Peyer's patch (tissue), 4 donors: ENCODE measurements at regions not wholly inside any gene's neighbourhood (a gene's known extent, or its start where the extent isn't known, plus 50 kb on each side); places are given as distances from the start of the nearest gene placed in this dataset.

Source experiments
- DNase-seq, 3 donors: peaks; one replicate each; pipeline ENCODE4 v3.0.0-alpha.2; 2017 to 2019
- H3K27ac ChIP-seq, 4 donors: fragments of 200-600 bp; sonication (generic); one replicate each; pipeline ENCODE4 v1.5.1; 2016 to 2019
- H3K27me3 ChIP-seq, 2 donors: fragments of 200-600 bp; sonication (generic); one replicate each; pipeline ENCODE4 v1.5.1; 2019
- H3K36me3 ChIP-seq, 3 donors: fragments of 200-600 bp; sonication (generic); one replicate each; pipeline ENCODE4 v1.5.1; 2016 to 2019
- H3K4me1 ChIP-seq, 4 donors: fragments of 200-600 bp; sonication (generic); one replicate each; pipeline ENCODE4 v1.5.1; 2016 to 2019
- H3K4me3 ChIP-seq, 4 donors: fragments of 200-600 bp; sonication (generic); 1 replicate in 3 of 4; 2 replicates in 1 of 4; pipeline ENCODE4 v1.5.1; 2016 to 2019; ENCODE audit warnings: mild to moderate bottlenecking in 1 of 4
- H3K9me3 ChIP-seq, 4 donors: fragments of 200-600 bp; sonication (generic); one replicate each; pipeline ENCODE4 v1.5.1; 2016 to 2019; ENCODE audit warnings: mild to moderate bottlenecking in 1 of 4
- POLR2A ChIP-seq, 2 donors: fragments of 450-650 bp; IDR thresholded peaks; one replicate each; pipeline ENCODE4 v1.5.1; 2017; ENCODE audit warnings: antibody characterized with exemption in 2 of 2, mild to moderate bottlenecking in 2 of 2, moderate library complexity in 2 of 2
- TF ChIP-seq, protein P1 (sequence below), 6 experiments: fragments of 450-650 bp in 4 of 6; fragments of 200-600 bp in 2 of 6; sonication (generic) in 1 of 6; IDR thresholded peaks; one replicate each; pipeline ENCODE4 v1.5.1; 2017 to 2019; ENCODE audit warnings: antibody characterized with exemption in 6 of 6, mild to moderate bottlenecking in 3 of 6, moderate library complexity in 1 of 6

DNA sequence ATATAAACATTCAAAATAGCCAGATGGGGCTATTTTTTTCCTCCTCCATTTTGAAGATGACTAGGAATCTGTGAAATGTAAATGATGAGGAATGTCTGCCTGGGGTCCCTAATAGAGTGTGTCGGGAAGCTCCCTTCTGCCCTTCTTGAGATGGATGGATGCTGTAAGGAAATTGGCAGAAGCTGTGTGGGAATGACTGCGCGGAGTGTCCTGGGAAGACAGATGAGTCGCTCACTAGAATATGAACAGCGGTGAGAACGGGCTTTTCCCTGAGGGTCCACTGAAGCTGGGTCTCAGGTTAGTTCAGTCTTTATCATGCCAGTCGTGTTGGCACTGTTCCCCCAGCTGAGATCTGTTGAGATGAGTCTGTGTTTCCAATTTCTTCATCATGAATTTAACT is 75.1 kb upstream of the PLPP4 start:
- Histone ChIP-seq H3K4me3 (no peak overlapping the region), H3K27ac (no peak overlapping the region), H3K9me3 (no peaks in the 10 kb centered on the region), H3K27me3 (no peaks in the 10 kb centered on the region), H3K36me3 (no peaks in the 10 kb centered on the region), H3K4me1 (no peaks in the 10 kb centered on the region)
- TF ChIP-seq, protein P1, sequence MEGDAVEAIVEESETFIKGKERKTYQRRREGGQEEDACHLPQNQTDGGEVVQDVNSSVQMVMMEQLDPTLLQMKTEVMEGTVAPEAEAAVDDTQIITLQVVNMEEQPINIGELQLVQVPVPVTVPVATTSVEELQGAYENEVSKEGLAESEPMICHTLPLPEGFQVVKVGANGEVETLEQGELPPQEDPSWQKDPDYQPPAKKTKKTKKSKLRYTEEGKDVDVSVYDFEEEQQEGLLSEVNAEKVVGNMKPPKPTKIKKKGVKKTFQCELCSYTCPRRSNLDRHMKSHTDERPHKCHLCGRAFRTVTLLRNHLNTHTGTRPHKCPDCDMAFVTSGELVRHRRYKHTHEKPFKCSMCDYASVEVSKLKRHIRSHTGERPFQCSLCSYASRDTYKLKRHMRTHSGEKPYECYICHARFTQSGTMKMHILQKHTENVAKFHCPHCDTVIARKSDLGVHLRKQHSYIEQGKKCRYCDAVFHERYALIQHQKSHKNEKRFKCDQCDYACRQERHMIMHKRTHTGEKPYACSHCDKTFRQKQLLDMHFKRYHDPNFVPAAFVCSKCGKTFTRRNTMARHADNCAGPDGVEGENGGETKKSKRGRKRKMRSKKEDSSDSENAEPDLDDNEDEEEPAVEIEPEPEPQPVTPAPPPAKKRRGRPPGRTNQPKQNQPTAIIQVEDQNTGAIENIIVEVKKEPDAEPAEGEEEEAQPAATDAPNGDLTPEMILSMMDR (IDR thresholded peaks at IDR 0.05) = no peak
- no peak for TF ChIP-seq POLR2A (IDR thresholded peaks at IDR 0.05)
- no peak for DNase-seq

DNA sequence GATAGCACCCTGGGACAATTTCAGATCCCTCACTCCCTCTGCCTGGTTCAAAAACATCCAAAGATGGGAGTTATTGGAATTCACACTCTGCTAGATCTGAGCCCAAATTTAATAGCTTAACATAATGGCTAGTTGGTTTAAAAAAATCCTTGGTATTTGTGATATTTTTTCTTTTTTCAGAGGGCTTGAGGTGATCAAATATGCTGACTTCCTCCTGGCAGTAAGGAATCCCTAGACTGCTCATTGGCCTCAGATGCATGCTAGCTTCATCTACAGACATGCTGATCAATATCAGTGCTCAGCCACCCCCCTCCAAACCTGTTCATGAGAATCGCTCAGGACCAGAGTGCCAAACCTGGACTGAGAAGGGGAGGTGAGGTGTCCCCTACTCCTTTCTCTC is 74.7 kb upstream of the PLPP4 start:
- DNase-seq = no peak
- H3K36me3 ChIP-seq = no peaks in the 10 kb centered on the region
- no peaks in the 10 kb centered on the region for H3K4me1 ChIP-seq
- TF ChIP-seq, protein P1 (IDR thresholded peaks at IDR 0.05) = no peak
- H3K9me3 ChIP-seq = no peaks in the 10 kb centered on the region
- no peak overlapping the region for H3K27ac ChIP-seq
- H3K27me3 ChIP-seq = no peaks in the 10 kb centered on the region
- H3K4me3 ChIP-seq = no peak overlapping the region

DNA sequence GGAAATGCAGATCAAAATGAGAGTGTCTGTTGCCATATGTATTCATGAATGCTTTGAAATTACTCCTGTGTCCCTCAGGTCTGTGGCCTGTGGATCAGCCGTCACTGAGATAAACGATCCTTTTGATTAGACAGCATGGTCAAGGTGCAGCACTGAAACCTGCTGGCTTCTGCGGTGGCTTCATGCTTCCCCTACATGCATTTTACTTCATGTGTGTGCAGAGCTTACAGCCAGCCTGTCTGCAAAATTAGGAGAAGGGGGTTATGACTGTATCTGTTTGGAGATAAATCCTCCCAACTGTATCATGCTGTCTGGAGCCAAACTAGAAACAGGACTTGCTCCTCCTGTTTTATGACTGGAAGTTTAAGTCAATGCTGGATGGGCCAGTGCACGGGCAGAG is 71.0 kb upstream of the PLPP4 start:
- no peak overlapping the region for H3K27ac ChIP-seq
- no peak for DNase-seq
- no peaks in the 10 kb centered on the region for H3K4me1 ChIP-seq
- H3K4me3 ChIP-seq = no peak overlapping the region
- no peaks in the 10 kb centered on the region for H3K36me3 ChIP-seq
- H3K9me3 ChIP-seq = no peaks in the 10 kb centered on the region
- TF ChIP-seq, protein P1 (IDR thresholded peaks at IDR 0.05) = no peak
- TF ChIP-seq POLR2A (IDR thresholded peaks at IDR 0.05) = no peak
- no peaks in the 10 kb centered on the region for H3K27me3 ChIP-seq

DNA sequence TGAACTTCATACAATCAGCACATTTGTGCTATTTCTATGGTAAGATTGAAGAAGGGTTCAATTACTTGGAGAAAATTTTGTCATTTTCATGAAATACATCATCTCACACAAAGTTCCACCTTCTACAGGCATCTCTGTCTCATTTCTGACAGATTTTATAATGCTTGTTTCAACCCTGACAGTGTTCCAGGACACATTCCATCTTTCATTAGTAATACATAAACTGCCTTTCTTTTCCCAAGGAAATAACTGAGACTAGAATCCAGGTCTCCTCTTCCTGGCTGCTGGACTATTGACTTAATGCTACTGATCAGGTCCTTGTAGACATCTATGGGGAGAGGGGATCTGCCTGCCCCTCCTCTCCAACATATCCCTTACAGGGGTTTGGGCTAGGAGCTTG is 70.1 kb upstream of the PLPP4 start:
- TF ChIP-seq POLR2A (IDR thresholded peaks at IDR 0.05) = no peak
- TF ChIP-seq, protein P1 (IDR thresholded peaks at IDR 0.05) = no peak
- H3K27ac ChIP-seq = no peak overlapping the region
- H3K4me3 ChIP-seq = no peak overlapping the region
- no peak for DNase-seq
- no peaks in the 10 kb centered on the region for H3K4me1 ChIP-seq
- H3K9me3 ChIP-seq = no peaks in the 10 kb centered on the region
- H3K27me3 ChIP-seq = no peaks in the 10 kb centered on the region
- no peaks in the 10 kb centered on the region for H3K36me3 ChIP-seq

DNA sequence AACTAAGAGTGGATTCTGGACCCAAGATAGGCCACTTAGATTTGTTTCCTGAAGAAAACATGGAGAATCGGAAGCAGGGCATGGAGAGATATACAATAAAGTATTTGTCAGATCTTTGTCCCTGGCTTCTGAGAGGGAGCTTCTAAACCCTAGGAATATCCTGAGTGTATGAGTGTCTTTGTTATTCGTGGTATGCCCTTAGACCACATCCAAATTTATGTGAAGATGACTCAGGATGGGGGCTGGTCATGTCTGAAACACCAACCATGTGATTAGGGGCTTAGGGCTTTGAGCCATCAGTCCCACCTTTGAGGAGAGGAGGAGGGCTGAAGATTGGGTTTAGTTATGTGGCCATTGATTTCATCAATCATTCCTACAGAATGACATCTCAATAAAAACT is 69.7 kb upstream of the PLPP4 start:
- Histone ChIP-seq H3K27me3 (no peaks in the 10 kb centered on the region), H3K36me3 (no peaks in the 10 kb centered on the region), H3K9me3 (no peaks in the 10 kb centered on the region), H3K4me1 (no peaks in the 10 kb centered on the region), H3K4me3 (no peak overlapping the region), H3K27ac (no peak overlapping the region)
- no peak for DNase-seq
- TF ChIP-seq POLR2A (IDR thresholded peaks at IDR 0.05) = no peak
- TF ChIP-seq, protein P1 (IDR thresholded peaks at IDR 0.05) = no peak

DNA sequence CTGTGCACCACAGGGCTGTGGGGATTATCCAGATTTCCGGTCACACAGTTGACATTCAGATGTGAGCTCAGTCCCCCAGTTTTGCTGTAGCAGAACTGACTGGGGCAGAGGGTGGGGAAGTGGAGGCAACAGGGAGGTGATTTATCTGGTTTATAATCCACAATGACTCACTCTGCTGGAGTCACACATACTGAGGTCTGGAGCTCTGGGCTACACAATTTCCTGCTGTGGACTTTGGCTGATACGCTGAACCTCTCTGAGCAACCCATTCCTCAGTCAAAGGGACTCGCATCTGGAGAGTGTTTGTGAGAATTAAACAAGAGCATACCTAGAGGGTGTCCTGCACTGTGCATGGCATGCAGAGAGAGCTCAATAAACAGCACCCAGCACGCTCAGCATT is 64.8 kb upstream of the PLPP4 start:
- Histone ChIP-seq H3K4me3 (no peak overlapping the region), H3K4me1 (no peaks in the 10 kb centered on the region), H3K27me3 (no peaks in the 10 kb centered on the region), H3K27ac (no peak overlapping the region), H3K9me3 (no peaks in the 10 kb centered on the region), H3K36me3 (no peaks in the 10 kb centered on the region)
- TF ChIP-seq POLR2A (IDR thresholded peaks at IDR 0.05) = no peak
- TF ChIP-seq, protein P1 (IDR thresholded peaks at IDR 0.05) = no peak
- no peak for DNase-seq
